ENCODE measurements at regions not wholly inside any gene's neighbourhood (a gene's known extent, or its start where the extent isn't known, plus 50 kb on each side); places are given as distances from the start of the nearest gene placed in this dataset.

DNA sequence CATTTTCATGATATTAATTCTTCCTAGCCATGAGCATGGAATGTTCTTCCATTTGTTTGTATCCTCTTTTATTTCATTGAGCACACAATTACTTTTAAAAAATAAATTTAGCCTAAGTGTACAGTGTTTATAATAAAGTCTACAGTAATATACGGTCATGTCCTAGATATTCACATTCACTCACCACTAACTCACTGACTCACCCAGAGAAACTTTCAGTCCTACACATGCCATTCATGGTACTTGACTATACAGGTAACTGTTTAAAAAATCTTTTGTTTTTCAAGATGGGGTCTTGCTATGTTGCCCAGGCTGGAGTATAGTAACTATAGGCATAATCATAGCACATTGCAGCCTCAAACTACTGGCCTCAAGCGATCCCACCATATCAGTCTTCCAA is 348.1 kb downstream of the RAPGEF2 start:
- Histone ChIP-seq H3K4me3 (no peak overlapping the region), H3K36me3 (no peaks in the 10 kb centered on the region), H3K27me3 (no peaks in the 10 kb centered on the region), H3K27ac (no peak overlapping the region), H3K4me1 (no peaks in the 10 kb centered on the region), H3K9me3 (no peaks in the 10 kb centered on the region)
- 95 to 97% methylated on average over 2 of the region's 2 CpGs for WGBS, 2 donors
- TF ChIP-seq, protein P1, sequence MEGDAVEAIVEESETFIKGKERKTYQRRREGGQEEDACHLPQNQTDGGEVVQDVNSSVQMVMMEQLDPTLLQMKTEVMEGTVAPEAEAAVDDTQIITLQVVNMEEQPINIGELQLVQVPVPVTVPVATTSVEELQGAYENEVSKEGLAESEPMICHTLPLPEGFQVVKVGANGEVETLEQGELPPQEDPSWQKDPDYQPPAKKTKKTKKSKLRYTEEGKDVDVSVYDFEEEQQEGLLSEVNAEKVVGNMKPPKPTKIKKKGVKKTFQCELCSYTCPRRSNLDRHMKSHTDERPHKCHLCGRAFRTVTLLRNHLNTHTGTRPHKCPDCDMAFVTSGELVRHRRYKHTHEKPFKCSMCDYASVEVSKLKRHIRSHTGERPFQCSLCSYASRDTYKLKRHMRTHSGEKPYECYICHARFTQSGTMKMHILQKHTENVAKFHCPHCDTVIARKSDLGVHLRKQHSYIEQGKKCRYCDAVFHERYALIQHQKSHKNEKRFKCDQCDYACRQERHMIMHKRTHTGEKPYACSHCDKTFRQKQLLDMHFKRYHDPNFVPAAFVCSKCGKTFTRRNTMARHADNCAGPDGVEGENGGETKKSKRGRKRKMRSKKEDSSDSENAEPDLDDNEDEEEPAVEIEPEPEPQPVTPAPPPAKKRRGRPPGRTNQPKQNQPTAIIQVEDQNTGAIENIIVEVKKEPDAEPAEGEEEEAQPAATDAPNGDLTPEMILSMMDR (IDR thresholded peaks at IDR 0.05): no peak
- TF ChIP-seq EP300 (IDR thresholded peaks at IDR 0.05) (no peak), POLR2A (IDR thresholded peaks at IDR 0.05) (no peak)
- no peak for DNase-seq (ENCODE audit: low spot score in 2 of 2)

DNA sequence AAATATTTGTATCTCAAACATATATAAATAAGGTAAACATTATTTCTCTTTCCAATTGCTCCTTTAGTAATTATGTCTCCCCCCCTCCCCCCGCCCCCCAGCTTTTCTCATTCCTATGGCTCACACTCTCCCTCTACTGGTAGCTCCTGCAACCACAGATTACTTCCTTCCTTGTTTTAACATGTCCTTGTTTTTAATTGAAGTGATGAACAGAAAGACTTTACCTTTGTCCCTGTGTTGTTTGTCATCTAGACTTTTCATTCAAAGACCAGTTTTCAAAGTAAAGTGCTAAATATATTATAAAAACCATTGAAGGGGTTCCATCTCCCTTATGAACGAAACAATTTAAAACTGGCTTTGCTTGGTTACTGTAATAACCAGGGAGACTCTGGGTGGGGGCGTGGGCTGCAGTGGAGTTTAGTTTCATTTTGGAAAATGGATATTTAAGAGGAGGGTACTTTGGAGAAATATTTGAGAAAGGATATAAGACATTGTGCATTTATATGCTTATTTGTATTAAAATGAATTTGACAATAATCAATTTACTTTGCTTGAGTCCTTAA is 352.9 kb downstream of the RAPGEF2 start:
- H3K4me1 ChIP-seq: no peaks in the 10 kb centered on the region
- H3K36me3 ChIP-seq: no peaks in the 10 kb centered on the region
- no peak overlapping the region for H3K27ac ChIP-seq
- DNase-seq (ENCODE audit: low spot score in 2 of 2): peak in 1 of 2 donors; percentile 44
- TF ChIP-seq EP300 (IDR thresholded peaks at IDR 0.05): no peak
- TF ChIP-seq, protein P1 (IDR thresholded peaks at IDR 0.05): peak in 4 of 5 experiments; percentile 18 to 69 (median 50)
- TF ChIP-seq POLR2A (IDR thresholded peaks at IDR 0.05): no peak
- no peaks in the 10 kb centered on the region for H3K27me3 ChIP-seq
- H3K9me3 ChIP-seq: no peaks in the 10 kb centered on the region
- 24 to 32% methylated on average over 3 of the region's 3 CpGs for WGBS, 2 donors
- H3K4me3 ChIP-seq: no peak overlapping the region

DNA sequence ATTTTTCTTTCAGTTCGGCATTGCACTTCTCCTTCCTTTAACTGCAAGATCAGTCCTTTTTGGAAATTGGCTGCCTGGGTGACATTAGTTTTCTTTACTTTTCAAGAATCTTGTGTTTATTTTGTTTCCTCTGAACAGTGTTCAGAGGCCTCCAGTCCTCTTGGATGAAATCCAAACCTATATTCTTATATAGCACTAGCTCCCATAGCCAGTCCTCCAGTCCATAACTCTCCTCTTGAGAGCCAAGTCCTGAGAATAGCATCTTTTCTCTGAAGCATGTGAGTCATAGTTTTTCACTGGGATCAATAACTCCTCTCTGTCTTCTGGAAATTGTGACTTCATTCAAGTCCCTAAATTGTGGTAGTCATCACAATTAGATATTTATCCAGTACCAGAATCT is 357.5 kb downstream of the RAPGEF2 start:
- H3K4me3 ChIP-seq: no peak overlapping the region
- WGBS, 2 donors: 26 to 38% methylated on average over 1 of the region's 1 CpG
- no peak overlapping the region for H3K27ac ChIP-seq

DNA sequence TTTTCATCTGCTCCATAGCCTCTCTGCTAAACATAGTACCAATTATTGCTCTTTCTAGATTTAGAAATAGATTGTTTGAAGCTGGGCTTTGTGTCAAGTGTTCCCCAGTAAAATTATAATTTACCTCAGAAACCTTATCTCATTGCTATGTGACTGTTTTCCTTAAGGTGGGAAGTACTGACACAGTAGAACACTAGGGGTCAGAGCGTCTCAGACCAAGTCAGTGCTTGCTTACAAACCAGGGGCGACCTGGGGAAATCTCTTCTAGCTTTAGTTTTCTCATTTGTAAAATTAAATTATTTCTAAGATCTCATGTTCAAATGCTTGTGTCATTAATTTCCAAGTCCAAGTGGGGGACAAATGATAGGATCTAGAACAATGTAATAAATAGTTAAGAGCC is 360.4 kb downstream of the RAPGEF2 start:
- Histone ChIP-seq H3K36me3 (no peaks in the 10 kb centered on the region), H3K27me3 (no peaks in the 10 kb centered on the region), H3K4me1 (no peaks in the 10 kb centered on the region), H3K4me3 (no peak overlapping the region), H3K27ac (no peak overlapping the region), H3K9me3 (peaks cover 0 to 25% (median 4%) of the 10 kb centered on the region in 4 donors)
- WGBS, 2 donors: 81% methylated on average over 2 of the region's 2 CpGs
- DNase-seq (ENCODE audit: low spot score in 2 of 2): no peak
- TF ChIP-seq EP300 (IDR thresholded peaks at IDR 0.05) (no peak), POLR2A (IDR thresholded peaks at IDR 0.05) (no peak)
- TF ChIP-seq, protein P1 (IDR thresholded peaks at IDR 0.05): no peak

More for the DNA sequence above, 357.5 kb downstream of the RAPGEF2 start:
- Histone ChIP-seq H3K9me3 (peaks cover 0 to 23% (median 4%) of the 10 kb centered on the region in 4 donors), H3K4me1 (no peaks in the 10 kb centered on the region), H3K36me3 (no peaks in the 10 kb centered on the region), H3K27me3 (no peaks in the 10 kb centered on the region)
- TF ChIP-seq, protein P1 (IDR thresholded peaks at IDR 0.05): no peak
- TF ChIP-seq POLR2A (IDR thresholded peaks at IDR 0.05) (no peak), EP300 (IDR thresholded peaks at IDR 0.05) (no peak)
- DNase-seq (ENCODE audit: low spot score in 2 of 2): no peak

DNA sequence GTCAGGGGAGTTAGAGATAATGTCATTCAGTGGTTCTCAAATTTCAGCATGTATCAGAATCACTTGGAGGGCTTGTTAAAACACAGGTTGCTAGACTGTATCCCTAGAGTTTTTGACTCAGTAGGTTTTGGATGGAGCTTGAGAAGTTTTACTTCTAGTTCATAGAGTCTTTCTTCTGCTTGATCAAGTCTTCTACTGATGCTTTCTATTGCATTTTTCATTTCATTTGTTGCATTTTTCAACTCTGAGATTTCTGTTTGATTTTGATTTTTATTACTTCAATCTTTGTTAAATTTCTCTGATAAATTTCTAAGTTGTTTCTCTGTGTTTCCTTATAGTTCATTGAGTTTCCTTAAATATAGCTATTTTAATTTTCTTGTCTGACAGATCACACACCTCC is 361.4 kb downstream of the RAPGEF2 start:
- TF ChIP-seq, protein P1 (IDR thresholded peaks at IDR 0.05): no peak
- no peak for TF ChIP-seq EP300 (IDR thresholded peaks at IDR 0.05)
- TF ChIP-seq POLR2A (IDR thresholded peaks at IDR 0.05): no peak
- no peaks in the 10 kb centered on the region for H3K36me3 ChIP-seq
- H3K4me3 ChIP-seq: no peak overlapping the region
- no peak overlapping the region for H3K27ac ChIP-seq
- H3K9me3 ChIP-seq: peaks cover 0 to 25% (median 4%) of the 10 kb centered on the region in 4 donors
- no peak for DNase-seq (ENCODE audit: low spot score in 2 of 2)
- no peaks in the 10 kb centered on the region for H3K4me1 ChIP-seq
- no peaks in the 10 kb centered on the region for H3K27me3 ChIP-seq
